ENCODE measurements at regions not wholly inside any gene's neighbourhood (a gene's known extent, or its start where the extent isn't known, plus 50 kb on each side); places are given as distances from the start of the nearest gene placed in this dataset.

- TF ChIP-seq POLR2AphosphoS5 (IDR thresholded peaks at IDR 0.05; ENCODE audit: low read depth, low read length) (no peak), REST (IDR thresholded peaks at IDR 0.05; ENCODE audit: low read depth) (no peak), ZFX (IDR thresholded peaks at IDR 0.05) (no peak), SP1 (IDR thresholded peaks at IDR 0.05; ENCODE audit: low read depth) (no peak), CTCF (IDR thresholded peaks at IDR 0.05 in 2 of 3, conservative IDR thresholded peaks at IDR 0.05 in 1 of 3; ENCODE audit: borderline replicate concordance in 1 of 3, insufficient read depth in 1 of 3, low read depth in 2 of 3, low read length in 2 of 3) (no peak), EZH2 (IDR thresholded peaks at IDR 0.05) (no peak), CBX3 (IDR thresholded peaks at IDR 0.05; ENCODE audit: low read depth) (no peak), POLR2A (IDR thresholded peaks at IDR 0.05; ENCODE audit: borderline replicate concordance, extremely low read depth, insufficient read depth, insufficient read length) (no peak), TCF7L2 (IDR thresholded peaks at IDR 0.05; ENCODE audit: borderline replicate concordance, extremely low read depth, insufficient read depth, insufficient read length) (no peak), RAD21 (IDR thresholded peaks at IDR 0.05; ENCODE audit: low read depth) (no peak), ATF3 (IDR thresholded peaks at IDR 0.05) (no peak)
Observed at GRCh38 chr11:106459135-106459534, 381.7 kb downstream of the AASDHPPT start.
